ENCODE measurements at regions not wholly inside any gene's neighbourhood (a gene's known extent, or its start where the extent isn't known, plus 50 kb on each side); places are given as distances from the start of the nearest gene placed in this dataset.

DNA sequence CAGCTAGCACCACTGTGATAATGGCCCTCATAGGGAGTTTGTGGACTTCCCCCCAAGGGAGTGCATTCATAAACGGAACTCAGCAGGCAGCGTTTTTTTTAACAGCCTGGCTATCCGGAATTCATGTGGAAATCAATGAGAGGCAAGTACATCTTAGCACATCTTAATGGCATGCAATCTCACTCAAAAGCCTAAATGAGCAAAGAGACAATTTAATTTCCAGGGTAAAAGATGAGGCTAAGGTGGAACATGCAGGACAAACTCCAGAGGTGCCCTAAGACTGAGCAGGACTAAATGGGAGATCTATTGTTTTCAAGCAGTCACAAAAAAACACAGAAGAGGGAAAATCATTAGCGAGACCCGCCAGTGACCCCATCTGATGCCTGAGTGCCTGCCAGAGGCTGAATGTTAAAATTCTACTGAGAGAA, 243.5 kb upstream of the KCNIP4 start:
- TF ChIP-seq, protein P1, sequence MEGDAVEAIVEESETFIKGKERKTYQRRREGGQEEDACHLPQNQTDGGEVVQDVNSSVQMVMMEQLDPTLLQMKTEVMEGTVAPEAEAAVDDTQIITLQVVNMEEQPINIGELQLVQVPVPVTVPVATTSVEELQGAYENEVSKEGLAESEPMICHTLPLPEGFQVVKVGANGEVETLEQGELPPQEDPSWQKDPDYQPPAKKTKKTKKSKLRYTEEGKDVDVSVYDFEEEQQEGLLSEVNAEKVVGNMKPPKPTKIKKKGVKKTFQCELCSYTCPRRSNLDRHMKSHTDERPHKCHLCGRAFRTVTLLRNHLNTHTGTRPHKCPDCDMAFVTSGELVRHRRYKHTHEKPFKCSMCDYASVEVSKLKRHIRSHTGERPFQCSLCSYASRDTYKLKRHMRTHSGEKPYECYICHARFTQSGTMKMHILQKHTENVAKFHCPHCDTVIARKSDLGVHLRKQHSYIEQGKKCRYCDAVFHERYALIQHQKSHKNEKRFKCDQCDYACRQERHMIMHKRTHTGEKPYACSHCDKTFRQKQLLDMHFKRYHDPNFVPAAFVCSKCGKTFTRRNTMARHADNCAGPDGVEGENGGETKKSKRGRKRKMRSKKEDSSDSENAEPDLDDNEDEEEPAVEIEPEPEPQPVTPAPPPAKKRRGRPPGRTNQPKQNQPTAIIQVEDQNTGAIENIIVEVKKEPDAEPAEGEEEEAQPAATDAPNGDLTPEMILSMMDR (IDR thresholded peaks at IDR 0.05): no peak
- TF ChIP-seq POLR2A (IDR thresholded peaks at IDR 0.05): no peak
